SK-N-SH treated with all-trans-retinoic acid at 6 μM for 48 hours (cell line): ENCODE measurements at regions not wholly inside any gene's neighbourhood (a gene's known extent, or its start where the extent isn't known, plus 50 kb on each side); places are given as distances from the start of the nearest gene placed in this dataset.

Experiments
- ATAC-seq: fragments of 200-7000 bp; cut with Tn5 transposase; 3 replicates; pipeline ENCODE4 v1.9.1; 2020; ENCODE audit warnings: mild to moderate bottlenecking, moderate library complexity
- BACH2 ChIP-seq: fragments of 250-450 bp; sonication (Bioruptor Pico); IDR thresholded peaks from 2 replicates; pipeline ENCODE4 v1.9.0; 2021; ENCODE audit warnings: mild to moderate bottlenecking, borderline replicate concordance
- CSDC2 ChIP-seq: fragments of 250-450 bp; sonication (Bioruptor Pico); IDR thresholded peaks from 2 replicates; pipeline ENCODE4 v1.5.0; 2020; ENCODE audit warnings: mild to moderate bottlenecking, moderate library complexity
- ESRRG ChIP-seq: fragments of 250-450 bp; sonication (Bioruptor Pico); IDR thresholded peaks from 2 replicates; pipeline ENCODE4 v1.6.1; 2021; ENCODE audit warnings: mild to moderate bottlenecking
- ISL1 ChIP-seq: fragments of 250-450 bp; sonication (Bioruptor Pico); IDR thresholded peaks from 2 replicates; pipeline ENCODE4 v2.1.2; 2022; ENCODE audit warnings: mild to moderate bottlenecking, moderate library complexity
- OSR1 ChIP-seq: fragments of 250-450 bp; sonication (Bioruptor Pico); IDR thresholded peaks from 2 replicates; pipeline ENCODE4 v1.8.0; 2022; ENCODE audit warnings: moderate library complexity, mild to moderate bottlenecking, inconsistent platforms
- PATZ1 ChIP-seq: fragments of 250-450 bp; sonication (Bioruptor Pico); IDR thresholded peaks from 2 replicates; pipeline ENCODE4 v1.8.0; 2020; ENCODE audit warnings: mild to moderate bottlenecking, moderate library complexity, borderline replicate concordance
- POU6F1 ChIP-seq: fragments of 250-450 bp; sonication (Bioruptor Pico); IDR thresholded peaks from 2 replicates; pipeline ENCODE4 v1.8.0; 2021; ENCODE audit warnings: low read depth, mild to moderate bottlenecking, moderate library complexity, borderline replicate concordance
- PPARA ChIP-seq: fragments of 250-450 bp; sonication (Bioruptor Pico); IDR thresholded peaks from 2 replicates; pipeline ENCODE4 v1.5.0; 2020; ENCODE audit warnings: mild to moderate bottlenecking, borderline replicate concordance
- SNAI2 ChIP-seq: fragments of 250-450 bp; sonication (Bioruptor Pico); IDR thresholded peaks from 2 replicates; pipeline ENCODE4 v1.5.0; 2020; ENCODE audit warnings: mild to moderate bottlenecking, moderate library complexity
- TCF4 ChIP-seq: fragments of 250-450 bp; sonication (Bioruptor Pico); IDR thresholded peaks from 2 replicates; pipeline ENCODE4 v1.8.0; 2021; ENCODE audit warnings: mild to moderate bottlenecking, moderate library complexity, borderline replicate concordance
- TOX ChIP-seq: fragments of 250-450 bp; sonication (Bioruptor Pico); IDR thresholded peaks from 2 replicates; pipeline ENCODE4 v1.8.0; 2021; ENCODE audit warnings: mild to moderate bottlenecking, moderate library complexity, borderline replicate concordance
- TSHZ2 ChIP-seq: fragments of 250-450 bp; sonication (Bioruptor Pico); IDR thresholded peaks from 2 replicates; pipeline ENCODE4 v1.5.0; 2020; ENCODE audit warnings: mild to moderate bottlenecking, moderate library complexity
- ZC3H10 ChIP-seq: fragments of 250-450 bp; sonication (Bioruptor Pico); IDR thresholded peaks from 2 replicates; pipeline ENCODE4 v1.5.1; 2021; ENCODE audit warnings: mild to moderate bottlenecking, moderate library complexity
- ZFP3 ChIP-seq: fragments of 250-450 bp; sonication (Bioruptor Pico); IDR thresholded peaks from 2 replicates; pipeline ENCODE4 v1.5.0; 2020; ENCODE audit warnings: mild to moderate bottlenecking, moderate library complexity
- ZFP30 ChIP-seq: fragments of 450-650 bp; formaldehyde crosslinking; IDR thresholded peaks from 2 replicates; pipeline ENCODE4 v1.5.0; 2022; ENCODE audit warnings: mild to moderate bottlenecking, moderate library complexity
- ZNF70 ChIP-seq: fragments of 450-650 bp; formaldehyde crosslinking; IDR thresholded peaks from 2 replicates; pipeline ENCODE4 v1.5.0; 2020; ENCODE audit warnings: mild to moderate bottlenecking, moderate library complexity
- ZNF8 ChIP-seq: fragments of 450-650 bp; formaldehyde crosslinking; IDR thresholded peaks from 2 replicates; pipeline ENCODE4 v1.5.0; 2020; ENCODE audit warnings: mild to moderate bottlenecking, moderate library complexity

GRCh38 chr3:73319179-73319769 is 257.8 kb downstream of the EBLN2 start:
- TF ChIP-seq TSHZ2 (CRISPR knock-in tag) (no peak), BACH2 (CRISPR knock-in tag) (no peak), ISL1 (CRISPR knock-in tag) (no peak)
- ATAC-seq: no peak

GRCh38 chr3:73321286-73321999 is 260.0 kb downstream of the EBLN2 start:
- ATAC-seq: no peak
- TF ChIP-seq TOX (no peak), ZFP30 (no peak), TSHZ2 (CRISPR knock-in tag) (no peak), ZFP3 (CRISPR knock-in tag) (no peak), SNAI2 (CRISPR knock-in tag) (no peak), ESRRG (CRISPR knock-in tag) (no peak), ZC3H10 (CRISPR knock-in tag) (no peak), CSDC2 (no peak), ISL1 (CRISPR knock-in tag) (no peak), PATZ1 (CRISPR knock-in tag) (no peak), OSR1 (no peak), BACH2 (CRISPR knock-in tag) (no peak), ZNF8 (CRISPR knock-in tag) (no peak)

GRCh38 chr3:73324203-73325155 is 263.0 kb downstream of the EBLN2 start:
- TF ChIP-seq TCF4 (no peak), ZNF70 (CRISPR knock-in tag) (no peak), CSDC2 (no peak), POU6F1 (no peak), PATZ1 (CRISPR knock-in tag) (no peak), ZC3H10 (CRISPR knock-in tag) (no peak), ZFP3 (CRISPR knock-in tag) (no peak), ESRRG (CRISPR knock-in tag) (no peak), TOX (no peak), PPARA (CRISPR knock-in tag) (no peak), ZNF8 (CRISPR knock-in tag) (no peak)
- peak; percentile 73 for ATAC-seq
